ENCODE measurements at regions not wholly inside any gene's neighbourhood (a gene's known extent, or its start where the extent isn't known, plus 50 kb on each side); places are given as distances from the start of the nearest gene placed in this dataset.

GRCh38 chr2:222798528-222798927, 62.3 kb upstream of the ACSL3 start:
- Histone ChIP-seq H3K9me3 (ENCODE audit: low read length) (no peaks in the 10 kb centered on the region), H3K36me3 (ENCODE audit: insufficient read depth, low read length) (no peaks in the 10 kb centered on the region), H3K9ac (ENCODE audit: low read length) (no peak overlapping the region), H3K4me1 (ENCODE audit: insufficient read depth, low read length) (peaks cover 14% of the 10 kb centered on the region), H3K27ac (ENCODE audit: low read depth, low read length) (no peak overlapping the region), H3K27me3 (ENCODE audit: control insufficient read depth in 1 of 2, insufficient read depth in 2 of 2, low read length in 2 of 2) (no peaks in the 10 kb centered on the region), H3K4me3 (ENCODE audit: low read depth in 1 of 2, low read length in 2 of 2) (no peak overlapping the region)

- Histone ChIP-seq H3K4me1 (ENCODE audit: insufficient read depth, low read length) (peaks cover 14% of the 10 kb centered on the region), H3K9ac (ENCODE audit: low read length) (no peak overlapping the region), H3K27me3 (ENCODE audit: control insufficient read depth in 1 of 2, insufficient read depth in 2 of 2, low read length in 2 of 2) (no peaks in the 10 kb centered on the region), H3K9me3 (ENCODE audit: low read length) (no peaks in the 10 kb centered on the region), H3K36me3 (ENCODE audit: insufficient read depth, low read length) (no peaks in the 10 kb centered on the region), H3K27ac (ENCODE audit: low read depth, low read length) (no peak overlapping the region), H3K4me3 (ENCODE audit: low read depth in 1 of 2, low read length in 2 of 2) (no peak overlapping the region)
Observed at GRCh38 chr2:222799262-222799918, 61.4 kb upstream of the ACSL3 start.

- H3K4me1 ChIP-seq (ENCODE audit: insufficient read depth, low read length): no peaks in the 10 kb centered on the region
- H3K27ac ChIP-seq (ENCODE audit: low read depth, low read length): no peak overlapping the region
- H3K36me3 ChIP-seq (ENCODE audit: insufficient read depth, low read length): no peaks in the 10 kb centered on the region
- H3K27me3 ChIP-seq (ENCODE audit: control insufficient read depth in 1 of 2, insufficient read depth in 2 of 2, low read length in 2 of 2): no peaks in the 10 kb centered on the region
- no peaks in the 10 kb centered on the region for H3K9me3 ChIP-seq (ENCODE audit: low read length)
- H3K4me3 ChIP-seq (ENCODE audit: low read depth in 1 of 2, low read length in 2 of 2): no peak overlapping the region
- no peak overlapping the region for H3K9ac ChIP-seq (ENCODE audit: low read length)
Observed at GRCh38 chr2:222802514-222803196, 58.2 kb upstream of the ACSL3 start.

- H3K9me3 ChIP-seq (ENCODE audit: low read length): no peaks in the 10 kb centered on the region
Observed at GRCh38 chr2:222804351-222804750, 56.5 kb upstream of the ACSL3 start.

GRCh38 chr2:222805591-222806304, 55.1 kb upstream of the ACSL3 start:
- Histone ChIP-seq H3K9ac (ENCODE audit: low read length) (no peak overlapping the region), H3K27me3 (ENCODE audit: control insufficient read depth in 1 of 2, insufficient read depth in 2 of 2, low read length in 2 of 2) (no peaks in the 10 kb centered on the region), H3K36me3 (ENCODE audit: insufficient read depth, low read length) (no peaks in the 10 kb centered on the region), H3K27ac (ENCODE audit: low read depth, low read length) (no peak overlapping the region), H3K9me3 (ENCODE audit: low read length) (no peaks in the 10 kb centered on the region), H3K4me3 (ENCODE audit: low read depth in 1 of 2, low read length in 2 of 2) (no peak overlapping the region), H3K4me1 (ENCODE audit: insufficient read depth, low read length) (no peaks in the 10 kb centered on the region)

More at GRCh38 chr2:222804351-222804750, 56.5 kb upstream of the ACSL3 start:
- Histone ChIP-seq H3K27ac (ENCODE audit: low read depth, low read length) (no peak overlapping the region), H3K4me1 (ENCODE audit: insufficient read depth, low read length) (no peaks in the 10 kb centered on the region), H3K27me3 (ENCODE audit: control insufficient read depth in 1 of 2, insufficient read depth in 2 of 2, low read length in 2 of 2) (no peaks in the 10 kb centered on the region), H3K36me3 (ENCODE audit: insufficient read depth, low read length) (no peaks in the 10 kb centered on the region), H3K4me3 (ENCODE audit: low read depth in 1 of 2, low read length in 2 of 2) (no peak overlapping the region), H3K9ac (ENCODE audit: low read length) (no peak overlapping the region)

GRCh38 chr2:222806526-222807137, 54.2 kb upstream of the ACSL3 start:
- Histone ChIP-seq H3K9me3 (ENCODE audit: low read length) (no peaks in the 10 kb centered on the region), H3K27ac (ENCODE audit: low read depth, low read length) (no peak overlapping the region), H3K36me3 (ENCODE audit: insufficient read depth, low read length) (no peaks in the 10 kb centered on the region), H3K4me3 (ENCODE audit: low read depth in 1 of 2, low read length in 2 of 2) (no peak overlapping the region), H3K9ac (ENCODE audit: low read length) (no peak overlapping the region), H3K27me3 (ENCODE audit: control insufficient read depth in 1 of 2, insufficient read depth in 2 of 2, low read length in 2 of 2) (no peaks in the 10 kb centered on the region), H3K4me1 (ENCODE audit: insufficient read depth, low read length) (no peaks in the 10 kb centered on the region)

GRCh38 chr2:222807431-222807830, 53.4 kb upstream of the ACSL3 start:
- H3K27ac ChIP-seq (ENCODE audit: low read depth, low read length): no peak overlapping the region

GRCh38 chr2:222809582-222809981, 51.3 kb upstream of the ACSL3 start:
- Histone ChIP-seq H3K4me3 (ENCODE audit: low read depth in 1 of 2, low read length in 2 of 2) (no peak overlapping the region), H3K27ac (ENCODE audit: low read depth, low read length) (no peak overlapping the region), H3K9ac (ENCODE audit: low read length) (no peak overlapping the region), H3K27me3 (ENCODE audit: control insufficient read depth in 1 of 2, insufficient read depth in 2 of 2, low read length in 2 of 2) (no peaks in the 10 kb centered on the region), H3K36me3 (ENCODE audit: insufficient read depth, low read length) (no peaks in the 10 kb centered on the region), H3K4me1 (ENCODE audit: insufficient read depth, low read length) (no peaks in the 10 kb centered on the region), H3K9me3 (ENCODE audit: low read length) (no peaks in the 10 kb centered on the region)

More at GRCh38 chr2:222807431-222807830, 53.4 kb upstream of the ACSL3 start:
- Histone ChIP-seq H3K4me3 (ENCODE audit: low read depth in 1 of 2, low read length in 2 of 2) (no peak overlapping the region), H3K4me1 (ENCODE audit: insufficient read depth, low read length) (no peaks in the 10 kb centered on the region), H3K27me3 (ENCODE audit: control insufficient read depth in 1 of 2, insufficient read depth in 2 of 2, low read length in 2 of 2) (no peaks in the 10 kb centered on the region), H3K36me3 (ENCODE audit: insufficient read depth, low read length) (no peaks in the 10 kb centered on the region), H3K9ac (ENCODE audit: low read length) (no peak overlapping the region), H3K9me3 (ENCODE audit: low read length) (no peaks in the 10 kb centered on the region)

GRCh38 chr2:222810044-222810443, 50.8 kb upstream of the ACSL3 start:
- Histone ChIP-seq H3K36me3 (ENCODE audit: insufficient read depth, low read length) (no peaks in the 10 kb centered on the region), H3K9ac (ENCODE audit: low read length) (no peak overlapping the region), H3K4me3 (ENCODE audit: low read depth in 1 of 2, low read length in 2 of 2) (no peak overlapping the region), H3K4me1 (ENCODE audit: insufficient read depth, low read length) (no peaks in the 10 kb centered on the region), H3K9me3 (ENCODE audit: low read length) (no peaks in the 10 kb centered on the region), H3K27ac (ENCODE audit: low read depth, low read length) (no peak overlapping the region), H3K27me3 (ENCODE audit: control insufficient read depth in 1 of 2, insufficient read depth in 2 of 2, low read length in 2 of 2) (no peaks in the 10 kb centered on the region)
